ENCODE measurements at regions not wholly inside any gene's neighbourhood (a gene's known extent, or its start where the extent isn't known, plus 50 kb on each side); places are given as distances from the start of the nearest gene placed in this dataset.

DNA sequence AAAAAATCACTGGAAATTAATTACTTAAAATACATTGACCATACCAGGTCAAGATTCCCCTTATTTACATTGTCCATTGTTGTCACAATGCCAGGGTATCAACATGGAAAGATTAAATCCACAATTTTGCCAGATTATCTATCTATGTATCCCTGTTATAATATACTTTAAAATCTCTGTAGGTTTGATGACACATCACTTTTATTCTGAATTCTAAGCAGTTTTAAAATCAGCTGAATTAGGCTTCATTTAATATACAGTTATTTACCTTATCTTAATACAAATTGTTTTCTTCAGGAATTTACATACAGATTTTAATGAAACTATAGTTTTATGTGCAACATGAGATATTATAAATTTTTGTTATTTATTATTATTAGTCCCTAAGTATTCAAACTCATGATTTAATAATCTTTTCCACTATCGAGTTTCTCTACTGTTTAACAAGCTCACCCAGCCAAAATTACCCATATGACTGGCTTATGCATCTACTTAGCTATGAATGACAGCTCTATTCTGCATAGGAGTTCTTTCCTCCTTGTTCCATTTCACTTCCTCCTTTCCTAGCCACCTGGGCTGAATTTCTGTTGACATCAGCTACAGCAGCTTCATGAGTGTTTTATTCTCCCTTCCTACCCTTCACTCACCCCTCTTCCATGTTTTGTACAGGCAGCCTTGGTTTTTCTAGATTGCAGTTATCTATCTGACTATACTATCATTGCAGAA, 654.2 kb upstream of the MAP3K7 start:
- no peak for TF ChIP-seq POLR2A (IDR thresholded peaks at IDR 0.05; ENCODE audit: low read depth, low read length)
- no peak for TF ChIP-seq ATF7 (IDR thresholded peaks at IDR 0.05; ENCODE audit: low read depth)
- TF ChIP-seq, protein P1, sequence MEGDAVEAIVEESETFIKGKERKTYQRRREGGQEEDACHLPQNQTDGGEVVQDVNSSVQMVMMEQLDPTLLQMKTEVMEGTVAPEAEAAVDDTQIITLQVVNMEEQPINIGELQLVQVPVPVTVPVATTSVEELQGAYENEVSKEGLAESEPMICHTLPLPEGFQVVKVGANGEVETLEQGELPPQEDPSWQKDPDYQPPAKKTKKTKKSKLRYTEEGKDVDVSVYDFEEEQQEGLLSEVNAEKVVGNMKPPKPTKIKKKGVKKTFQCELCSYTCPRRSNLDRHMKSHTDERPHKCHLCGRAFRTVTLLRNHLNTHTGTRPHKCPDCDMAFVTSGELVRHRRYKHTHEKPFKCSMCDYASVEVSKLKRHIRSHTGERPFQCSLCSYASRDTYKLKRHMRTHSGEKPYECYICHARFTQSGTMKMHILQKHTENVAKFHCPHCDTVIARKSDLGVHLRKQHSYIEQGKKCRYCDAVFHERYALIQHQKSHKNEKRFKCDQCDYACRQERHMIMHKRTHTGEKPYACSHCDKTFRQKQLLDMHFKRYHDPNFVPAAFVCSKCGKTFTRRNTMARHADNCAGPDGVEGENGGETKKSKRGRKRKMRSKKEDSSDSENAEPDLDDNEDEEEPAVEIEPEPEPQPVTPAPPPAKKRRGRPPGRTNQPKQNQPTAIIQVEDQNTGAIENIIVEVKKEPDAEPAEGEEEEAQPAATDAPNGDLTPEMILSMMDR (IDR thresholded peaks at IDR 0.05 in 2 of 3, conservative IDR thresholded peaks at IDR 0.05 in 1 of 3; ENCODE audit: control insufficient read depth in 2 of 3, extremely low read depth in 1 of 3, insufficient read depth in 1 of 3, low read depth in 3 of 3, low read length in 3 of 3) = no peak
- no peak for TF ChIP-seq MYC (IDR thresholded peaks at IDR 0.05; ENCODE audit: insufficient read depth, insufficient read length, insufficient replicate concordance, low read length, severe bottlenecking)
- TF ChIP-seq, protein P2, sequence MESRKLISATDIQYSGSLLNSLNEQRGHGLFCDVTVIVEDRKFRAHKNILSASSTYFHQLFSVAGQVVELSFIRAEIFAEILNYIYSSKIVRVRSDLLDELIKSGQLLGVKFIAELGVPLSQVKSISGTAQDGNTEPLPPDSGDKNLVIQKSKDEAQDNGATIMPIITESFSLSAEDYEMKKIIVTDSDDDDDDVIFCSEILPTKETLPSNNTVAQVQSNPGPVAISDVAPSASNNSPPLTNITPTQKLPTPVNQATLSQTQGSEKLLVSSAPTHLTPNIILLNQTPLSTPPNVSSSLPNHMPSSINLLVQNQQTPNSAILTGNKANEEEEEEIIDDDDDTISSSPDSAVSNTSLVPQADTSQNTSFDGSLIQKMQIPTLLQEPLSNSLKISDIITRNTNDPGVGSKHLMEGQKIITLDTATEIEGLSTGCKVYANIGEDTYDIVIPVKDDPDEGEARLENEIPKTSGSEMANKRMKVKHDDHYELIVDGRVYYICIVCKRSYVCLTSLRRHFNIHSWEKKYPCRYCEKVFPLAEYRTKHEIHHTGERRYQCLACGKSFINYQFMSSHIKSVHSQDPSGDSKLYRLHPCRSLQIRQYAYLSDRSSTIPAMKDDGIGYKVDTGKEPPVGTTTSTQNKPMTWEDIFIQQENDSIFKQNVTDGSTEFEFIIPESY (IDR thresholded peaks at IDR 0.05) = no peak
- TF ChIP-seq RB1 (IDR thresholded peaks at IDR 0.05; ENCODE audit: borderline replicate concordance) = no peak
- no peak for TF ChIP-seq EP300 (IDR thresholded peaks at IDR 0.05; ENCODE audit: borderline replicate concordance in 1 of 2, control insufficient read depth in 1 of 2, low read depth in 2 of 2, low read length in 2 of 2)

Data from GM12878 (cell line).